ENCODE measurements at regions not wholly inside any gene's neighbourhood (a gene's known extent, or its start where the extent isn't known, plus 50 kb on each side); places are given as distances from the start of the nearest gene placed in this dataset.
"Not testable (repeated sequence)": the region's sequence is repeated elsewhere in the genome, so short reads cannot be mapped to it uniquely, and the experiment has no call there.

GRCh38 chr20:57787151-57787989 is 77.6 kb upstream of the PMEPA1 start:
- DNase-seq (ENCODE audit: low read depth), result no peak

DNA sequence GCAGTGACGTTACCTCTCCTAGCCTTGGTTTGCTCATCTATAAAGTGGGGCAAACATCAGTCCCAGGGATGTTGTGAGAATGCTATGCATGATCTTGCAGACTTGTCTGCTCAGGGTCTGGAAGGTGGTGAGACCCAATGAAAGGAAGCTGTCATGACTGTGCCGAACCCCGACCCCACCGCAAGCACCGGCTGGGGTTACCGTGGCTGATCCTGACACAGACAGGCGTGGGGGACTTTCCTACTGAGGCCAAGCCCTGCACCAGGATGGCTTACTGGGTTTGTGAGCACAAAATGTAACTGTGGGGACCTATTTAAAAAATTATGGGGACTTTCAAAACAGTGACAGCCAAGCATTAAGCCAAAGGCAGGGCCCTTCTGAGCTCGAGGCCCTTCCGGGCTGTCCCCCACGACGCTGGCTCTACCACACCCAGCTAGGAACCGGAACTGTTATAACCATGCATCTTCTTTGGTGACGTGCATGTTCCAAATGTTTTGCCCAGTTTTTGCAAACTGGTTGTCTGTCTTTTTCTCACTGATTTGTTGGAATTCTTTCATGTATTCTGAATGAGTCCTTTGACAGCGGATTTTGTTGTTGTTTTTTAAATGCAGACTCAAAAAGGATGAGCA is 76.6 kb upstream of the PMEPA1 start:
- no peak for DNase-seq (ENCODE audit: low read depth)

DNA sequence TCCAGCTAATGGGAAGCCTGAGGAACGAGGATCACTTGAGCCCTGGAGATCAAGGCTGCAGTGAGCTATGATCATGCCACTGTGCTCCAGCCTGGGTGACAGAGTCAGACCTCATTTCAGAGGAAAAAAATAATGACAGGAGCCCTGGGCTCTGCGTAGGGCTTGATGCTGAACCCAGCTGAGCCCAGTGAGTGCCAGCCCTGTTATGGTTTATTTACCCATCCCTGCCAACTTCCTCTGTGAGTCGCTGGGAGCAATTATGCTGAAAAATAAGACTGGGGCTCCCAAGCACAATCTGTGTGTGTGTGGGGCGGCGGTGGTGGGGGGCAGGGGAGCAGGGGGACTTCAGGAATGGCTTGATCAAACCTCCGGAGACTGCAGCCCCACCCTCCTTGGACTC is 75.9 kb upstream of the PMEPA1 start:
- no peak for DNase-seq (ENCODE audit: low read depth)

DNA sequence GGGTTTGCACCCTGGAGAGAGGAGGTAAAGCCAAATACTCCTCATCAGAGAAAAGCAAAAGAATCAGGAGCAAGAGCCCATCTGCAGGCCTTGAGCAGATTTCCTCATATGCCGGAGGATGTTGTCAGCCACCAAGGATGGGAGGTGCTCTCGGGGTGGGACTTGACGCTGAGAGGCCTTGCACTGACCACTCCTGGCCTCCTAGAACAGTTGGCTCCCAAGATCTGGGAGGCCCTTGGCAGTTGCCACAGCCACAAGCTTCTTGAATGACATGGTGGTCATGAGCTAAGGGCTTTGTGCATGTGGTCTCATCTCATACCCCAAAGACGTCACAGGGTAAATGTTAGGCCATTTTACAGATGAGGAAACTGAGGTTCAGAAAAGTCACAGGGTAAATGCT is 75.2 kb upstream of the PMEPA1 start:
- DNase-seq (ENCODE audit: low read depth), result no peak

DNA sequence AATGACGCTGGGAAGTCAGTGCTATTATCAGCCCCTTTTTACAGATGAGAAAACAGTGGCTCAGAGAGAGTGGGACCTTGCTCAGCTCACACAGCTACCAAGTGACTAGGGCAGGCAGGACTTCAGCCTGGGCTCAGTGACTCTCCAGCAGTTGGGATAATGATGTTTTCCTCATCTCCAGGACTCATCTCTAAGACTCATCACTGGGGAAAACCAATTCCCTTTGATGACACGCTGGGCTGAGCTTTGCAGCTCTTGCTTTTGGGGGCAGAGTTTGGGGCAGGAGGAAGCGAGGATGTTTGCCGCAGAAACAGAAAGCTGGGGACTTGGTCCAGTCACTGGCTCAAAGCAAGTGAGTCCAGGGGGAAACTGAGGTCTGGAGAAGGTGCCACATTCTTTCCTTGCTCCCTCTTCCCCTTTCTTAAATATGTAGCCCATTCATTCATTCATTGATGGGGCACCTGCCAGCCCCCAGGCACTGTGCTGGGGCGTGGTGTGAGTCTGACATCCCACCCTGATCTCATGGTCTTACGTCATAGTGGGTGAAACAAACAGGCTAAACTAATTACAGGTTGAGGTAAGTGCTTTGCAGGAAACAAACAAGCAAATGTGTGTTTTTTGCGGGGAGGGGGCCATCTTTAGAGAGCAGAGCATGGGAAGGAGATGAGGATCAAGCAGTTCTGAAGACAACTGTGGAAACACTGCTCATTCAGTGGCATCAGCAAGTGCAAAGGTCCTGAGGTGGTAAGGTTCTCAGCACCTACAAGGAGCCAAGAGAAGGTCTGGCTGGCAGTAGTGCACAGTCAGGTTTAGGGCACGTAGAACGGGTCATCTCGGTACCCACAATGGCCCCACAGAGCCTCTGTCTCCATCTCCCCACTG is 74.4 kb upstream of the PMEPA1 start:
- DNase-seq (ENCODE audit: low read depth), result no peak

GRCh38 chr20:57783196-57783595 is 73.4 kb upstream of the PMEPA1 start:
- DNase-seq (ENCODE audit: low read depth), result no peak

DNA sequence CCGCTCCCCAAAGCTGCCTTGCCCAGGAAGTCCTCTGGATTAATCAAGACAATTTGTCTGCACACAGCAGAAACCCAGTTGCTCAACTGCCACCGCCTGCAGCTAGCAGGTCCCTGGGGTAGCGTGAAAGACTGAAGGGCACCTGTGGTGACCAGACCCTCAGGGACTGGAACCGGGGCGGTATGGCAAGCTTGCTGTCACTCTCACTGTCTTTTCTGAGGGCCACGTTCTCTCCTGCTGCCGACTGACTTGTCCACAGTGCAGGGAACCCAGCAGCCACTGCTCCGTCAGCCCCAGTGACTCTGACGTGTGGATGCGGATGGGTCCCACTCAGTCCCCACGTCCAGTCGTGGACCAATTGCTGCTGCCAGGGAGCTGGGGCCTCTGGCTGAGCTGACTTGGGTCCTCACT is 72.8 kb upstream of the PMEPA1 start:
- no peak for DNase-seq (ENCODE audit: low read depth)

DNA sequence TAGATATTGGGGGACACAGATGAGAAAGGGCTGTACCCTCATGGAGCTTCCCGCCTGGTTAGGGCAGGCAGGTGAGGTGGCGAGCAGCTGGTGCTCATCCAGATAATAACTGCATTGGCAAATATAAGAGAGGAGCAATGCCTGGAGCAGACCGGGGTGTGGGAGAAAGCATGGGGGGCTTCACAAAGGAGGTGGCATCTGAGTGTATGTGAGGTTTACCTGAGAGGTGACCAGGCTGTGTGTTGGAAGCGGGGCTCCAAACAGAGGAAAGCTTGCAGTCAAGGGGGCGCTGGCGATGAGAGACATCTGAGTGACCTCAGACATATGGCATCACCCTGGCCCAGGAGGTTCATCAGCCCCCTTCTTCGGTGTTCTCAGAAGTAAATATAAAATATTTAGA is 72.1 kb upstream of the PMEPA1 start:
- no peak for DNase-seq (ENCODE audit: low read depth)

- DNase-seq (ENCODE audit: low read depth), result no peak
Measured at GRCh38 chr20:57780906-57781305, 71.1 kb upstream of the PMEPA1 start.

DNA sequence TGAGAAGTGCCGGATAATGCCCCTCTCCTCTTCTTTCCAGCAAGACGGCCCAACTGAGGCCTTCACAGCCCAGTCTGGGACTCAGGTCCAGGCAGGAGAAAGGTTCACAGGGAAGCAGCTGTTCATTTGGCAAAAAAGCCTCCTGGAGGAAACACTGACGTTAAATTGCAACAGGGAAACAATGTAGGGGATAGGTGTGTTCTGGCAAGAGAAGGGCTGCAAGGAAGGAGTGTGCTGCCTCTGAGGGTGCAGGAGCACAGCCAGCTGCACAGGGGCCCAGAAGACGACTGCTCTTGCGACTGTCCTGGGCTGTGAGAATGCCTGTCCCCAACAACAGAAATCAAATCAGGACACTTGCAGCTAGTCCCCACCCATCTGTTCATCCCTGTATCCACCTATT is 70.6 kb upstream of the PMEPA1 start:
- no peak for DNase-seq (ENCODE audit: low read depth)

DNA sequence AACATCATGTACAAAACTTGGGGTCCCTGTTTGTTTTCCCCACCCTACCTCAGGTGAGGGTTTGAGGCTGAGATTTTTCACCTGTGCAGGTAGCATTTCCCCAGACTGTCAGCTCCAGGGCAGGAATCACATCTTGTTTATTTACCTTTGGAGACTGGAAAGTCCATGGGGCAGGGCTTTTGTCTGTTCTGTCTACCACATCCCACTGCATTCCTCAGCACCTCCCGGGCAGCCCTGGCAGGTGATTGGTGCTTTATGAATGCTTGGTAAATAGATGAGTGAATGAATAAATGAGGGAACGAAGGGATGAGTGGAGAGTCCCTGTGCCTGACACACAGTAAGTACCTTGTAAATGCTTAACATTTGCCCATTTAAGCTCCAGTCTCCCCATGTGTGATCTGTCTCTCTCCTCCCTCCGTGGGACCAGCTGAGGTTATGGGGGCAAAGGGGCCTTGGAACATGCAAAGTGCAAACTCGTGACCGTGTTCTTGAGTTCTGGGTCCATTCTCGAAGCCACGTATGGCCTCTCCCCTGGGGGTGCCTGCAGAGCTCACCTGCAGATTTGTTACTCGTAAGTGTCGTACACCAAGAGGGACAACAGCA is 69.7 kb upstream of the PMEPA1 start:
- no peak for DNase-seq (ENCODE audit: low read depth)

DNA sequence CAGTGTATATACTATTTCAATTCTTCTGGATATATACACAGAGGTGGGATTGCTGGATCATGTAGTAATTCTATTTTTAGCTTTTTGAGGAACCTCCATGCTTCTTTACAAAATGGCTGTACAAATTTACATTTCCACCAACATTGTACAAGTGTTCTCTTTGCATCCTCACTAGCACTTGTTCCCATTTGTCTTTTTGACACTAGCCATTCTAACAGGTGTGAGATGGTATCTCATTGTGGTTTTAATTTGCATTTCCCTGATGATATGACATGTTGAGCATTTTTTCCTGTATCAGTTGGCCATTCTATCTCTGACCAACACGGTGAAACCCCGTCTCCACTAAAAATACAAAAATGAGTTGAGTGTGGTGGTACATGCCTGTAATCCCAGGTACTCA is 68.1 kb upstream of the PMEPA1 start:
- no peak for DNase-seq (ENCODE audit: low read depth)

DNA sequence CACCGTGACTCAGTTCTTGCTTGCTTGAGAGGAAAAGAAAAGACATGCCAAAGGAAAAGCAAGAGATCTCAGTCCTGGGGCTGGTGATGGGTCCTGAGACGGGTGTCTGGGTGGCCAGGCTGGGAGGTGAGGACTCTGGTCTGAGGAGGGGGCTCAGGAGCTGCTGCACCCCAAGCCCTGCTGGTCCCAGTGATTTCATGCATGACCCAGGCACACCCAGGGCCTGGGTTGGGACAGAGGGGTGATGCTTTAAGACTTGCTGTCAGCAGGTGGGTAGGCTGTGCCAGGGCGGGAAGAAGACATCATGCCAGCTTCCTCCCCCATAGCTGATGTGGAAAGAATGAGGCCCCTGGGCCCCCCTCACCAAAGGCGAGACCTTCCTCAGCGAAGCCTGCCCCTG is 65.1 kb upstream of the PMEPA1 start:
- no peak for DNase-seq (ENCODE audit: low read depth)

DNA sequence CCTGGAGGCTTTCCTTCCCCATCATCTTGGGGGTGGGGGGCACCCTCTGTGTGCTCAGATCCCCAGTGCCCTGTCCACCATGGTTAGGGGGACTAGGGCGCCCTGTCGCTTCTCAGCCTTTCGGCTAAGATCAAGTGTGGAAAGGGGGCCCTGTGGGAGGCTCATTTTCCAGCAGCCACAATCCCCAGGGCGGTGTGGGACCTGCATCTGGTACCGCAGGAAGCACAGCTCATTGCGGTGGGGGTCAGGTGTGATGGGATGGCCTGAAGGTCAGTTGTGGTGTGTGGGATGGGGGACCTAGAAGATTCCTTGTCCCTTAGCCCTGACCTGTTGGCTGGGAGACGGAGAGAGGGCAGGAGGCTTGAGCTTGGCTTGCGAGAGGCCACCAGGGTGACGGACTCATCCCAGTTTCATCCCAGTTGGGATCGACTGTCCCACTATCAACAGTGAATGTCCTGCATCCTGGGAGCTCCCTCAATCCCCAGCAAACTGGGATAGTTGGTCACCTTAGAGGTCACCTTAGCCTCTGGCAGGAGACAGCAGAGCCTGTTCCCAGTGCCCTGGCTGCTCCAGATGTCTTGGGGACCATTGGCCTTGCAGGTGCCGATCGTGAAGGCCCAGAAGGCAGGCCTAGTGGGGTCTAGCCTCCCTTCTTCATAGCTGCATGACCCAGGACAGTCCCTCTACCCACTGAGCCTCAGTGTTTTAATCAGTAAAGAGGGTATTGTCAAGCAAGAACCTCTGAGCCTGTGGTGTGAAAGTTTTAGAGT is 64.5 kb upstream of the PMEPA1 start:
- DNase-seq (ENCODE audit: low read depth), result no peak

- no peak for DNase-seq (ENCODE audit: low read depth)
Measured at GRCh38 chr20:57773059-57773815, 63.4 kb upstream of the PMEPA1 start.

DNA sequence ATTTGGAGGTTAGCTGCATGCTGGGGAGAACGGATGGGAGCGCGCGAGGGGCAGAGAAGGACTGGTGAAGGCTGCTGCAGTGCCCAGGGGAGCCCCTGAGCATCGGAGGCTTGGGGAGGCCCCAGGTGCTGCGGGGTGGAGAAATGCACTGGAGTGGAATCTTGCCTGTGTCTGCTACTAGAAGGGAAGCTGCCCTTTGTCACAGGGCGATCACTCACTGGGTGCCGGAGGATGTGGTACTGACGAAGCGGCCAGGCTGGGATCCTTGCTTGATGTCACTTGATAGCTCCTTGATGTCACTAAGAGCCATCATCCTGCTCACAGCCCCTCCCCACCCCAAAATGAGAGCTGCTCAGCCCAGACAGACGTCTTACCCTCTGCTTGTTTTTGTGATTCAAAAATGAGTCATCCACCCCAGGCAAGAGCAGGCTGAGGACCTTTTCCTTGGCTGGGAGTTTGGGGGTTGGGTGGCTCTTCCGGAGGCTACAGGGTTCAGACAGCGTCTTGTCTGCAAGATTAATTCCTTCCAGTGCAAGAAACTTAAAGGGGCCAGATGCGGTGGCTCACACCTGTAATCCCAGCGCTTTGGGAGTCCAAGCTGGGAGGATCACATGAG is 62.6 kb upstream of the PMEPA1 start:
- DNase-seq (ENCODE audit: low read depth), result no peak

- DNase-seq (ENCODE audit: low read depth), result no peak
Measured at GRCh38 chr20:57770852-57771720, 61.3 kb upstream of the PMEPA1 start.

DNA sequence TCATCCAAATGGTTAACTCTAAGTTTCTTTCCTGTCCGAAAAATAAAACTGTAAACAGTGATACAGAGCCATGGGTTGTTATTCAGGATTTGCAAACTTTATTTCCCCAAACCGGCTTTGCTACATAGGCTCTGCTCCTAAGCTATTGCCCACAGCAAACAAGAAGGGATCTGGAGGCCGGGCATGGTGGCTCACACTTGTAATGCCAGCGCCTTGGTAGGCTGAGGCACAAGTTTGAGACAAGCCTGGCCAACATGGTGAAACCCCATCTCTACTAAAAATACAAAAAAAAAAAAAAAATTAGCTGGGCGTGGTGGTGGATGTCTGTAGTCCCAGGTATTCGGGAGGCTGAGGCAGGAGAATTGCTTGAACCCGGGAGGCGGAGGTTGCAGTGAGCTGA is 60.6 kb upstream of the PMEPA1 start:
- DNase-seq (ENCODE audit: low read depth), result not testable (repeated sequence)

- no peak for DNase-seq (ENCODE audit: low read depth)
Measured at GRCh38 chr20:57769756-57770155, 59.9 kb upstream of the PMEPA1 start.

Measured in stimulated activated CD8-positive, alpha-beta memory T cell treated with anti-CD3 and anti-CD28 coated beads, Interleukin-4, amount 100 ng/mL, for 24 hours (primary cell).